ENCODE measurements at regions not wholly inside any gene's neighbourhood (a gene's known extent, or its start where the extent isn't known, plus 50 kb on each side); places are given as distances from the start of the nearest gene placed in this dataset.

DNA sequence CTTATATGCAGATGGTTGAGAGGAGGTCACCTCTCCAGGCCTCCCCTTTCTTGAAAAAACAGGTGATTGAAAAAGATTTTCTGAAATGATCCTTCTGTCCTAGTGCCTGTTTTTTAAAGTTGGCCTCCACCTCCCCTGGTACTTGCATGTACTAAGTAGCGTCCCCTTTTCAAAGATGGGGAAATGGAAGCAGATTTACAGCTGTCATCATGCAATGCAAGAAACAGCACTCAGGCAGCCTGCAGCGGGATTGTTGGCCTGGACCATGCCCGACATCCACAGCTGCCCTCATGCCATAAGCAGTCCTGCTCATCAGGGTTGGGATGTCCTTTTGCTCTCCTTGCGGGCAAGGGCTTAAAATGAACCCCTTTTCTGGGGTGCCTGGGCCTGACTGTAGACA is 127.2 kb upstream of the MGMT start:
- no TSS peak for BruUV-seq (replicated peaks)
- TF ChIP-seq, protein P1, sequence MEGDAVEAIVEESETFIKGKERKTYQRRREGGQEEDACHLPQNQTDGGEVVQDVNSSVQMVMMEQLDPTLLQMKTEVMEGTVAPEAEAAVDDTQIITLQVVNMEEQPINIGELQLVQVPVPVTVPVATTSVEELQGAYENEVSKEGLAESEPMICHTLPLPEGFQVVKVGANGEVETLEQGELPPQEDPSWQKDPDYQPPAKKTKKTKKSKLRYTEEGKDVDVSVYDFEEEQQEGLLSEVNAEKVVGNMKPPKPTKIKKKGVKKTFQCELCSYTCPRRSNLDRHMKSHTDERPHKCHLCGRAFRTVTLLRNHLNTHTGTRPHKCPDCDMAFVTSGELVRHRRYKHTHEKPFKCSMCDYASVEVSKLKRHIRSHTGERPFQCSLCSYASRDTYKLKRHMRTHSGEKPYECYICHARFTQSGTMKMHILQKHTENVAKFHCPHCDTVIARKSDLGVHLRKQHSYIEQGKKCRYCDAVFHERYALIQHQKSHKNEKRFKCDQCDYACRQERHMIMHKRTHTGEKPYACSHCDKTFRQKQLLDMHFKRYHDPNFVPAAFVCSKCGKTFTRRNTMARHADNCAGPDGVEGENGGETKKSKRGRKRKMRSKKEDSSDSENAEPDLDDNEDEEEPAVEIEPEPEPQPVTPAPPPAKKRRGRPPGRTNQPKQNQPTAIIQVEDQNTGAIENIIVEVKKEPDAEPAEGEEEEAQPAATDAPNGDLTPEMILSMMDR (IDR thresholded peaks at IDR 0.05; ENCODE audit: extremely low read depth in 1 of 2, insufficient read depth in 1 of 2, low read depth in 1 of 2, low read length in 2 of 2), result no peak
- no peak overlapping the region for H3K9ac ChIP-seq (replicated peaks; ENCODE audit: extremely low read depth, insufficient read depth, low read length)
- no peaks in the 10 kb centered on the region for H3K4me1 ChIP-seq (ENCODE audit: control insufficient read depth, extremely low read depth, insufficient read depth, low read length)
- H3K79me2 ChIP-seq (ENCODE audit: control insufficient read depth, insufficient read depth, low read length), result no peaks in the 10 kb centered on the region
- no peak overlapping the region for H3K27ac ChIP-seq (ENCODE audit: insufficient read depth, low read depth, low read length)
- POLR2A ChIA-PET, result no interaction called here
- DNase-seq (ENCODE audit: low read depth, low spot score) (no peak), FAIRE-seq (no peak)
- peaks cover 0 to 5% of the 10 kb centered on the region in 2 experiments for H3K27me3 ChIP-seq (ENCODE audit: control insufficient read depth in 2 of 2, insufficient read depth in 2 of 2, low read length in 2 of 2)
- no peak overlapping the region for H2AFZ ChIP-seq (ENCODE audit: low read depth, low read length)
- no peaks in the 10 kb centered on the region for H3K9me1 ChIP-seq (replicated peaks; ENCODE audit: control insufficient read depth, extremely low read depth, insufficient read depth, low read length)
- H3K4me2 ChIP-seq (ENCODE audit: insufficient read depth, low read length), result no peak overlapping the region
- intact Hi-C loops (cut with micrococcal nuclease) (no loop called here), dilution Hi-C loops (cut with MboI; ENCODE audit: extremely low pct_ligation_motif_present, low sequenced_read_pairs) (no loop called here)
- CTCF ChIA-PET, result no interaction called here
- H3K36me3 ChIP-seq (ENCODE audit: control insufficient read depth in 2 of 2, extremely low read depth in 1 of 2, insufficient read depth in 2 of 2, low read length in 2 of 2), result no peaks in the 10 kb centered on the region
- no peak overlapping the region for H3K4me3 ChIP-seq (replicated peaks in 1 of 3; ENCODE audit: insufficient read depth in 1 of 3, low read depth in 1 of 3, low read length in 3 of 3)
- H4K20me1 ChIP-seq (replicated peaks; ENCODE audit: control insufficient read depth, extremely low read depth, insufficient read depth, low read length), result no peaks in the 10 kb centered on the region
- no peaks in the 10 kb centered on the region for H3K9me3 ChIP-seq (replicated peaks; ENCODE audit: control insufficient read depth, insufficient read depth, low read length)

DNA sequence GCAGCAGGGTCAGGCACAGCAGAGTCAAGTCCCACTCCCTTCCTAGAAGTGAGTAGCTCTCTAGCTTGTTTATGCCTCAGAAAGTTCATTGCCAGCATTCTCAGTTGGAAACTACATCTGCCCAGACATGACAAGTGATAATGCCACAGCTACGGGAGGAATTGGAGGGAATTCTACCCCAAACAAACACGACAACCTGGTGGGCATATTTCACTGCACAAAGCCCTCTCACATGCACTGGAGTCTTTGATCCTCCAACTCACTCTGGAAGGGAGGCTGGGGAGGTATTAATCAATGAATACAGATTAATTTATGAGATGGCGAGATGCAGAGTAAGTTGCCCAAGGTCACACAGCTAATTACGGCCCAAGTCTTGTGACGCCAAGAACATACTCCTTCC is 126.0 kb upstream of the MGMT start:
- Histone ChIP-seq H3K27ac (ENCODE audit: insufficient read depth, low read depth, low read length) (no peak overlapping the region), H2AFZ (ENCODE audit: low read depth, low read length) (no peak overlapping the region), H3K4me3 (replicated peaks in 1 of 3; ENCODE audit: insufficient read depth in 1 of 3, low read depth in 1 of 3, low read length in 3 of 3) (no peak overlapping the region), H3K9me3 (replicated peaks; ENCODE audit: control insufficient read depth, insufficient read depth, low read length) (no peaks in the 10 kb centered on the region), H4K20me1 (replicated peaks; ENCODE audit: control insufficient read depth, extremely low read depth, insufficient read depth, low read length) (no peaks in the 10 kb centered on the region), H3K36me3 (ENCODE audit: control insufficient read depth in 2 of 2, extremely low read depth in 1 of 2, insufficient read depth in 2 of 2, low read length in 2 of 2) (no peaks in the 10 kb centered on the region), H3K79me2 (ENCODE audit: control insufficient read depth, insufficient read depth, low read length) (no peaks in the 10 kb centered on the region), H3K4me2 (ENCODE audit: insufficient read depth, low read length) (no peak overlapping the region), H3K9ac (replicated peaks; ENCODE audit: extremely low read depth, insufficient read depth, low read length) (no peak overlapping the region), H3K9me1 (replicated peaks; ENCODE audit: control insufficient read depth, extremely low read depth, insufficient read depth, low read length) (no peaks in the 10 kb centered on the region), H3K27me3 (ENCODE audit: control insufficient read depth in 2 of 2, insufficient read depth in 2 of 2, low read length in 2 of 2) (no peaks in the 10 kb centered on the region), H3K4me1 (ENCODE audit: control insufficient read depth, extremely low read depth, insufficient read depth, low read length) (no peaks in the 10 kb centered on the region)
- TF ChIP-seq FOS (IDR thresholded peaks at IDR 0.05; ENCODE audit: borderline replicate concordance, insufficient read depth, low read length), result no peak
- no peak for TF ChIP-seq JUN (IDR thresholded peaks at IDR 0.05; ENCODE audit: borderline replicate concordance, insufficient read depth, insufficient read length, low read depth)
- no peak for TF ChIP-seq GATA2 (IDR thresholded peaks at IDR 0.05; ENCODE audit: insufficient read depth, insufficient read length, low read depth, low read length)
- TF ChIP-seq POLR2AphosphoS5 (IDR thresholded peaks at IDR 0.05; ENCODE audit: insufficient read depth, low read depth, low read length), result no peak
- TF ChIP-seq, protein P2, sequence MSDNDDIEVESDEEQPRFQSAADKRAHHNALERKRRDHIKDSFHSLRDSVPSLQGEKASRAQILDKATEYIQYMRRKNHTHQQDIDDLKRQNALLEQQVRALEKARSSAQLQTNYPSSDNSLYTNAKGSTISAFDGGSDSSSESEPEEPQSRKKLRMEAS (IDR thresholded peaks at IDR 0.05; ENCODE audit: insufficient read depth, insufficient read length), result no peak
- TF ChIP-seq, protein P1 (IDR thresholded peaks at IDR 0.05; ENCODE audit: extremely low read depth in 1 of 2, insufficient read depth in 1 of 2, low read depth in 1 of 2, low read length in 2 of 2), result no peak
- TF ChIP-seq POLR2A (IDR thresholded peaks at IDR 0.05; ENCODE audit: low read depth, low read length), result no peak
- no peak for DNase-seq (ENCODE audit: low read depth, low spot score)
- ChIA-PET POLR2A (no interaction called here), CTCF (interaction anchor here (1.3 kb wide), 1 partner anchor 9 kb away, joined by 3 read pairs; no protein-coding TSS in a partner anchor)
- intact Hi-C loops (cut with micrococcal nuclease) (no loop called here), dilution Hi-C loops (cut with MboI; ENCODE audit: extremely low pct_ligation_motif_present, low sequenced_read_pairs) (no loop called here)
- no peak for FAIRE-seq
- BruUV-seq (replicated peaks), result no TSS peak
